ENCODE measurements at regions not wholly inside any gene's neighbourhood (a gene's known extent, or its start where the extent isn't known, plus 50 kb on each side); places are given as distances from the start of the nearest gene placed in this dataset.

DNA sequence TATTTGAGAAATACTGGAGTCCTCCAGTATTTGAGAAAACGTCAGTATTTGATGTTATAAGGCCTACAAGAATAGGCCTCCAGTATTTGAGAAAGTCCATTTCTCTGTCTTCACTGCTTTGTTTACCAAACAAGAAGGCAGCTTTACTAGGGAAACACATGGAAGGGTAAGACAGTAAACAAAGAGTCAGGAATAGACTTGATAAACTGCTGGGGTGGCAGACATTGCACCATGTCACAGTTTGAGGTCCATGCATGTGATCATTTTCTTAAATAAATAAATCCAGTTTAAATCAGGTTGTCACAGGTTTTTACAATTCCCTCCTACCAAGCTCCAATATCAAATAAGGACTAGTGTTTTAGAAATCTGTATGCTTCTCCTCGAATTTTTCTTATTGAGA, 1431.0 kb upstream of the SPRY2 start:
- DNase-seq = no peak
- Histone ChIP-seq H3K36me3 (replicated peaks) (no peaks in the 10 kb centered on the region), H3K4me3 (ENCODE audit: low read depth, low read length) (no peak overlapping the region), H3K27ac (no peak overlapping the region), H3K27me3 (replicated peaks) (no peaks in the 10 kb centered on the region)
- in situ Hi-C loops (cut with HindIII; ENCODE audit: low pct_ligation_motif_present, low sequenced_read_pairs) = no loop called here
- TF ChIP-seq, protein P1, sequence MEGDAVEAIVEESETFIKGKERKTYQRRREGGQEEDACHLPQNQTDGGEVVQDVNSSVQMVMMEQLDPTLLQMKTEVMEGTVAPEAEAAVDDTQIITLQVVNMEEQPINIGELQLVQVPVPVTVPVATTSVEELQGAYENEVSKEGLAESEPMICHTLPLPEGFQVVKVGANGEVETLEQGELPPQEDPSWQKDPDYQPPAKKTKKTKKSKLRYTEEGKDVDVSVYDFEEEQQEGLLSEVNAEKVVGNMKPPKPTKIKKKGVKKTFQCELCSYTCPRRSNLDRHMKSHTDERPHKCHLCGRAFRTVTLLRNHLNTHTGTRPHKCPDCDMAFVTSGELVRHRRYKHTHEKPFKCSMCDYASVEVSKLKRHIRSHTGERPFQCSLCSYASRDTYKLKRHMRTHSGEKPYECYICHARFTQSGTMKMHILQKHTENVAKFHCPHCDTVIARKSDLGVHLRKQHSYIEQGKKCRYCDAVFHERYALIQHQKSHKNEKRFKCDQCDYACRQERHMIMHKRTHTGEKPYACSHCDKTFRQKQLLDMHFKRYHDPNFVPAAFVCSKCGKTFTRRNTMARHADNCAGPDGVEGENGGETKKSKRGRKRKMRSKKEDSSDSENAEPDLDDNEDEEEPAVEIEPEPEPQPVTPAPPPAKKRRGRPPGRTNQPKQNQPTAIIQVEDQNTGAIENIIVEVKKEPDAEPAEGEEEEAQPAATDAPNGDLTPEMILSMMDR (IDR thresholded peaks at IDR 0.05; ENCODE audit: low read depth, low read length, missing control alignments) = no peak

DNA sequence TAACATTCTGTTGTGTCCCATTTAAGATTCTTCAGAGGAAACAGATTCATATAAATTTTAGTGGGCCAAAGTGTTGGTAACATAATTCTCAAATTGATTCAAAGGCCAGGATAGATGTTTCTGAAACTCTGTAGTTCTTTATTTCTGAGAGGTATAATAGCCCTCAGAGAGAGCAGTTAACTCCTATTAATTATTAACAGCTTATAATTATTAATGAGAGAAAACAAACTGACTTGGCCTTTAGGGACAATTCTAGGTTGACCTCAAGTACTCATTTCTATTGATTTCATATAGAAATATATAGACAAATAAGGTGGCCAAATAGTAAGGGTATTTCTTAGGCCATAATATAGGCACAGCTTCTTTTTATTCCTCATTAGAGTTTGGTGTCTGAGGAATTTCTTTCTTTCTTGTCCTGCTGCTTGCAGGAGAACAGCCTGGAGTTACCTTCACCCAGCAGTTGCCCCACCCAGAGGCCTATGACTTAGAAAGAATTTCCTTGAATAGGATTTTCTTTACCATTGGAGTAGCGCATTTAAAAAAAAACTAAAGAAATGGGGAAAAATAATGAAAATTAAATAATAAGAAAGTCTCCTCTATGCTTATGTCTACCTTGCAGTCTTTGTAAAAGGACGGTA, 1430.1 kb upstream of the SPRY2 start:
- TF ChIP-seq, protein P1 (IDR thresholded peaks at IDR 0.05; ENCODE audit: low read depth, low read length, missing control alignments) = no peak
- in situ Hi-C loops (cut with HindIII; ENCODE audit: low pct_ligation_motif_present, low sequenced_read_pairs) = no loop called here
- Histone ChIP-seq H3K27me3 (replicated peaks) (no peaks in the 10 kb centered on the region), H3K36me3 (replicated peaks) (no peaks in the 10 kb centered on the region), H3K27ac (no peak overlapping the region), H3K4me3 (ENCODE audit: low read depth, low read length) (no peak overlapping the region)
- no peak for DNase-seq

DNA sequence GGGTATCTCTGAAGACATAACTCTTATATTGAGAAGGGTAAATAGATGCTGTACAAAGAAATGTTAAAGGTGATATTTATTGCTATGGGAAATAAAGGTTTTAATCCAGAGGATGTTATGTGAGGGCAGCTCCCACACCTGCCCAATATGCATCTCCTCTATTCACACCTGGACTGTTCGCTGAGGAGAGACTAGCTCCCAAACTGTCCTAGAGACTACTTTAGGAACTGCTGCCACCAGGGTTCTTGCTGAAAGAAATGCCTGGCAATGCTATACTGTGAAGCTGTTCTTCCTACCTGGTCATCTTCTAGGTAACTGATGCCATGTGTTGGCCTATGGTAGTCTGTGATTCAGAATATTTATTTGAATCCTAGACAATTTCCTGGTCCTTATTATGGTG, 1421.5 kb upstream of the SPRY2 start:
- no peak for DNase-seq
- Histone ChIP-seq H3K27ac (no peak overlapping the region), H3K27me3 (replicated peaks) (no peaks in the 10 kb centered on the region), H3K4me3 (ENCODE audit: low read depth, low read length) (no peak overlapping the region), H3K36me3 (replicated peaks) (no peaks in the 10 kb centered on the region)
- in situ Hi-C loops (cut with HindIII; ENCODE audit: low pct_ligation_motif_present, low sequenced_read_pairs) = no loop called here
- TF ChIP-seq, protein P1 (IDR thresholded peaks at IDR 0.05; ENCODE audit: low read depth, low read length, missing control alignments) = no peak

DNA sequence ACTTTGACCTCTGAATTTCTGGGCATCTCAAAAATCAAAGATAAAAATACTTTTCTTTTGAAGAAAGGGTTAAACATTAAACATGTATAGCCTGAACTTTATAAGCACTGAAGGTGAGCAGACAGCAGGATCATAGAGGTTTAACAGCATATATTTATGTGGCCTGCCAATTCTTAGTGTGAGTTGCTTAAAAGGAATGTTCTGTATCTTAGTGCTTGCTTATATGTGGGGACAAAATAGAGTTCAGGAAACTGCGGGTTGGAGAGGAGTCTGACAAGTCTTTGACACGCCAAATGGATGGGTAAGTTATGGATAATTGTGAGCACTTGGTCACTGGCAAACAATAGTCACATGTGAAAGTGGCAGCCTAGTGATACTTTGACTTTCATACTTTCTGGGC, 1419.4 kb upstream of the SPRY2 start:
- no peak for DNase-seq
- Histone ChIP-seq H3K4me3 (ENCODE audit: low read depth, low read length) (no peak overlapping the region), H3K27ac (no peak overlapping the region), H3K36me3 (replicated peaks) (no peaks in the 10 kb centered on the region), H3K27me3 (replicated peaks) (no peaks in the 10 kb centered on the region)
- TF ChIP-seq, protein P1 (IDR thresholded peaks at IDR 0.05; ENCODE audit: low read depth, low read length, missing control alignments) = no peak
- in situ Hi-C loops (cut with HindIII; ENCODE audit: low pct_ligation_motif_present, low sequenced_read_pairs) = no loop called here

DNA sequence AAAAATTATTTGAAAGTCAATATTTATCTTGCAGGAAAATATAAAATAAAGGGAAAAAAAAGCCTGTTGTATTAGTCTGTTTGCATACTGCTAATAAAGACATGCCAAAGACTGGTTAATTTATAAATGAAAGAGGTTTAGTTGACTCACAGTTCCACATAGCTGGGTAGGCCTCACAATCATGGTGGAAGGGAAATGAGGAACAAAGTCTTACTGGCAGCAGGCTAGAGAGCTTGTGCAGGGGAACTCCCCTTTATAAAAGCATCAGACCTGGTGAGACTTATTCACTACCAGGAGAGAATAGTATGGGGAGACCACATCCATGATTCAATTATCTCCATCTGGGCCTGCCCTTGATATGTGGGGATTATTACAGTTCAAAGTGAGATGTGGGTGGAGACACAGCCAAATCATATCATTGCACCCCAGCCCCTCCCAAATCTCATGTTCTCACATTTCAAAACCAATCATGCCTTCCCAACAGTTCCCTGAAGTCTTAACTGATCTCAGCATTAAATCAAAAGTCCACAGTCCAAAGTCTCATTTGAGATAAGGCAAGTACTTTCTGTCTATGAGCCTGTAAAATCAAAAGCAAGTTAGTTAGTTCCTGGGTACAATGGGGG, 1416.5 kb upstream of the SPRY2 start:
- H3K27me3 ChIP-seq (replicated peaks) = no peaks in the 10 kb centered on the region
- TF ChIP-seq, protein P1 (IDR thresholded peaks at IDR 0.05; ENCODE audit: low read depth, low read length, missing control alignments) = no peak
- no peak overlapping the region for H3K27ac ChIP-seq
- no peak for DNase-seq
- H3K36me3 ChIP-seq (replicated peaks) = no peaks in the 10 kb centered on the region
- in situ Hi-C loops (cut with HindIII; ENCODE audit: low pct_ligation_motif_present, low sequenced_read_pairs) = no loop called here
- no peak overlapping the region for H3K4me3 ChIP-seq (ENCODE audit: low read depth, low read length)

DNA sequence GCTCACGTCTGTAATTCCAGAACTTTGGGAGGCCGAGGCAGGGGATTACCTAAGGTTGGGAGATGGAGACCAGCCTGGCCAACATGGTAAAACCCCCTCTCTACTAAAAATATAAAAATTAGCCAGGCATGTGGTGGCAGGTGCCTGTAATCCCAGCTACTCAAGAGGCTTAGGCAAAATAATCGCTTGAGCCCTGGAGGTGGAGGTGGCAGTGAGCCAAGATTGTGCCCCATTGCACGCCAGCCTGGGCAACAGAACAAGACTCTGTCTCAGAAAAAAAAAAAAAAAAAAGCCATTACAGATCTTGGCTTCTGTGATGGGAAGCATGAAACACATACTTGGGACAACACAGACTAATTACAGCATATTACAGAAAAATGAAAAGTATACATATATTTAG, 1404.5 kb upstream of the SPRY2 start:
- in situ Hi-C loops (cut with HindIII; ENCODE audit: low pct_ligation_motif_present, low sequenced_read_pairs) = no loop called here
- no peak for DNase-seq
- H3K36me3 ChIP-seq (replicated peaks) = no peaks in the 10 kb centered on the region
- H3K27me3 ChIP-seq (replicated peaks) = no peaks in the 10 kb centered on the region
- TF ChIP-seq, protein P1 (IDR thresholded peaks at IDR 0.05; ENCODE audit: low read depth, low read length, missing control alignments) = no peak
- no peak overlapping the region for H3K27ac ChIP-seq
- H3K4me3 ChIP-seq (ENCODE audit: low read depth, low read length) = no peak overlapping the region
